ENCODE measurements at regions not wholly inside any gene's neighbourhood (a gene's known extent, or its start where the extent isn't known, plus 50 kb on each side); places are given as distances from the start of the nearest gene placed in this dataset.
"Not testable (repeated sequence)": the region's sequence is repeated elsewhere in the genome, so short reads cannot be mapped to it uniquely, and the experiment has no call there.

DNA sequence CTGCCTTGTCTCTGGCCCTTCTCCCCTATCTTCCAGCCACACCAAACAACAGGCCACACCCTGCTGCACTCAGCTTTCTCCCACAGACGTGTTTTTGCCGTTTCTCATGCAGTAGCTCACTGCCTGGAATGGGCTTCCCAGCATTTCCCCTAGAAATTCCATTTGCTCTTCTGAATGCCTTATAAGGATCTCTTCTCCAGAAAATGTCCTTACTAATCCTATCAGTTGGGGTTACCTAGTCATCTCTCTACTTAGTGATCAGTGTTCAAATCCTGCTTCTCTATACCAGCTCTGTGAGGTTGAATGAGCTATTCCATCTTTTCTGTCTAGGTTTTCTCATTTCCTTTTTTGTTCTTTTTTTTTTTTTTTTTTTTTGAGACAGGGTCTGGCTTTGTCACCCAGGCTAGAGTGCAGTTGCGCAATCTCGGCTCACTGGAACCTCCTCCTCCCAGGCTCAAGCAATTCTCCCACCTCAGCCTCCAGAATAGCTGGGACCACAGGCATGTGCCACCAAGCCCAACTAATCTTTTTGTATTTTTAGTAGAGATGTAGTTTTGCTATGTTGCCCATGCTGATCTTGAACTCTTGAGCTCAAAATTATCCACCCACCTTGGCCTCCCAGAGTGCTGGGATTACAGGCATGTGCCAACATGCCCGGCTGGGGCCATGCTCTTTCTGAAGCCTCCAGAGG is 98.2 kb upstream of the CHD2 start:
- TF ChIP-seq, protein P1, sequence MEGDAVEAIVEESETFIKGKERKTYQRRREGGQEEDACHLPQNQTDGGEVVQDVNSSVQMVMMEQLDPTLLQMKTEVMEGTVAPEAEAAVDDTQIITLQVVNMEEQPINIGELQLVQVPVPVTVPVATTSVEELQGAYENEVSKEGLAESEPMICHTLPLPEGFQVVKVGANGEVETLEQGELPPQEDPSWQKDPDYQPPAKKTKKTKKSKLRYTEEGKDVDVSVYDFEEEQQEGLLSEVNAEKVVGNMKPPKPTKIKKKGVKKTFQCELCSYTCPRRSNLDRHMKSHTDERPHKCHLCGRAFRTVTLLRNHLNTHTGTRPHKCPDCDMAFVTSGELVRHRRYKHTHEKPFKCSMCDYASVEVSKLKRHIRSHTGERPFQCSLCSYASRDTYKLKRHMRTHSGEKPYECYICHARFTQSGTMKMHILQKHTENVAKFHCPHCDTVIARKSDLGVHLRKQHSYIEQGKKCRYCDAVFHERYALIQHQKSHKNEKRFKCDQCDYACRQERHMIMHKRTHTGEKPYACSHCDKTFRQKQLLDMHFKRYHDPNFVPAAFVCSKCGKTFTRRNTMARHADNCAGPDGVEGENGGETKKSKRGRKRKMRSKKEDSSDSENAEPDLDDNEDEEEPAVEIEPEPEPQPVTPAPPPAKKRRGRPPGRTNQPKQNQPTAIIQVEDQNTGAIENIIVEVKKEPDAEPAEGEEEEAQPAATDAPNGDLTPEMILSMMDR (IDR thresholded peaks at IDR 0.05; ENCODE audit: control extremely low read depth, extremely low read depth, low read depth, missing control alignments) = no peak
- ChIA-PET POLR2A (interaction anchor here (0.6 to 1.1 kb wide), 5 partner anchors 80 to 656 kb away, joined by 3 to 9 read pairs (median 6); no protein-coding TSS in a partner anchor), CTCF (interaction anchor here (1.0 to 2.0 kb wide), 5 partner anchors 106 to 122 kb away, joined by 3 to 6 read pairs (median 5); no protein-coding TSS in a partner anchor)
- no peak for DNase-seq (ENCODE audit: extremely low spot score)

DNA sequence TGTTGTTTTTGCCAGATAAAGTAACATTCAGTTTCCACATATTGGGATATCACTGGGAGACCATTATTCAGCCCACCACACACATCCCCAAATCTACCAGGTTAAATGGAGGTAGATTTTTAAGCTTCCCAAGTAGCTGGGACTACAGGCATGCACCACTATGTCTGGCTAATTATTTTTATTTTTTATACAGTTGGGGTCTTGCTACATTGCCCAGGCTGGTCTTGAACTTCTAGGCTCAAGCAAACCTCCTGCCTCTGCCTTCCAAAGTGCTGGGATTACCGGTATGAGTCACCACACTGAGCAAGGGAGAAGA is 96.6 kb upstream of the CHD2 start:
- TF ChIP-seq, protein P1 (IDR thresholded peaks at IDR 0.05; ENCODE audit: control extremely low read depth, extremely low read depth, low read depth, missing control alignments) = no peak
- DNase-seq (ENCODE audit: extremely low spot score) = no peak
- CTCF ChIA-PET = interaction anchor here (1.0 to 1.5 kb wide), 5 partner anchors 67 to 118 kb away, joined by 3 to 8 read pairs (median 3); no protein-coding TSS in a partner anchor
- POLR2A ChIA-PET = interaction anchor here (1.5 kb wide), 1 partner anchor 97 kb away, joined by 3 read pairs; the partner anchor contains the start of gene CHD2

- ChIA-PET POLR2A (interaction anchor here (0.7 to 1.5 kb wide), 3 partner anchors 31 to 117 kb away, joined by 3 to 5 read pairs (median 3); partner anchors contain the start of gene CHD2), CTCF (interaction anchor here (1.0 to 1.5 kb wide), 7 partner anchors 66 to 117 kb away, joined by 3 to 8 read pairs (median 3); no protein-coding TSS in a partner anchor)
- TF ChIP-seq, protein P1 (IDR thresholded peaks at IDR 0.05; ENCODE audit: control extremely low read depth, extremely low read depth, low read depth, missing control alignments) = no peak
- peak; percentile 48 for DNase-seq (ENCODE audit: extremely low spot score)
Measured at GRCh38 chr15:92803852-92804609, 96.1 kb upstream of the CHD2 start.

DNA sequence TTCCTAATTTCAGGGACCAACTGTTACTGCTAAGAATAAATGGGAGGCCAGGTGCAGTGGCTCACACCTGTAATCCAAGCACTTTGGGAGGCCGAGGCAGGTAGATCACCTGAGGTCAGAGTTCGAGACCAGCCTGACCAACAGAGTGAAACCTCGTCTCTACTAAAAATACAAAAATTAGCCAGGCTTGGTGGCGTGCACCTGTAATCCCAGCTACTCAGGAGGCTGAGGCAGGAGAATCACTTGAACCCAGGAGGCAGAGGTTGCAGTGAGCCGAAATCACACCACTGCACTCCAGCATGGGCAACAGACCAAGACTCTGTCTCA is 95.6 kb upstream of the CHD2 start:
- DNase-seq (ENCODE audit: extremely low spot score) = not testable (repeated sequence)
- ChIA-PET POLR2A (interaction anchor here (0.7 to 1.5 kb wide), 3 partner anchors 32 to 116 kb away, joined by 3 to 5 read pairs (median 3); partner anchors contain the start of gene CHD2), CTCF (interaction anchor here (1.1 to 1.5 kb wide), 4 partner anchors 75 to 117 kb away, joined by 3 to 8 read pairs (median 3); no protein-coding TSS in a partner anchor)

DNA sequence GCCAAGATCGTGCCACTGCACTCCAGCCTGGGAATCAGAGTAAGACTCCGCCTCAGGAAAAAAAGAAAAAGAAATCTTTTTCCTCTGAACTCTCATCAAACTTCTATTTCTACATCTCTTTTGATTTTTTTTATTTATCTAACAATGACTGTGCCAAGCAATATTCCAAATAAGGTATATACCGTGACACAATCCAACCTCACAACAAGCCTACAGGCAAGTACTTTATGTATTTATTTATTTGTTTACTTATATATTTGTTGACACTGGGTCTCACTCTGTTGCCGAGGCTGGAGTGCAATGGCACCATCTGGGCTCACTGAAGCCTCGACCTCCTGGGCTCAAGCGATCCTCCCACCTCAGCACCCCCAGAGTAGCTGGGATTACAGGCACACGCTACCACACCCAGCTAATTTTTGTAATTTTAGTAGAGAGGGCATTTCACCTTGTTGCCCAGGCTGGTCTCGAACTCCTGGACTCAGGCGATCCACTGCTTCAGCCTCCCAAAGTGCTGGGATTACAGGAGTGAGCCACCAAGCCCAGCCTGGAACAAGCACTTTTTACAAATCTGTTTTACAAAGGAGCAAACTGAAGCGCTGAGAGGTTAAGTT is 94.9 kb upstream of the CHD2 start:
- no peak for DNase-seq (ENCODE audit: extremely low spot score)
- POLR2A ChIA-PET = interaction anchor here (0.7 to 0.9 kb wide), 2 partner anchors 95 to 116 kb away, joined by 3 read pairs; partner anchors contain the start of gene CHD2
- TF ChIP-seq, protein P1 (IDR thresholded peaks at IDR 0.05; ENCODE audit: control extremely low read depth, extremely low read depth, low read depth, missing control alignments) = no peak
- CTCF ChIA-PET = interaction anchor here (1.0 to 2.3 kb wide), 9 partner anchors 8 to 113 kb away, joined by 3 to 19 read pairs (median 3); no protein-coding TSS in a partner anchor

DNA sequence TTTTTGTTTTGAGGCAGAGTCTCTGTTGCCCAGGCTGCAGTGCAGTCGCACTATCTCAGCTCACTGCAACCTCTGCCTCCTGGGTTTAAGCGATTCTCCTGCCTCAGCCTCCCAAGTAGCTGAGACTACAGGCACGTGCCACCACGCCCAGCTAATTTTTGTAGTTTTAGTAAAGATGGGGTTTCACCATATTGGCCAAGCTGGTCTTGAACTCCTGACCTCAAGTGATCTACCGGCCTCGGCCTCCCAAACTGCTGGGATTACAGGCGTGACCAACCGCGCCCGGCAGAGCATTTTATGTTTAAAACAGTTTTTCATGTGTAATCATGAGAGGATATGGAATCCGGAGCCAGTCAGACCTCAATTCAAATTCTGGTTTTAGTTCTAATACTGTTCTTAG is 94.0 kb upstream of the CHD2 start:
- POLR2A ChIA-PET = interaction anchor here (0.9 to 1.2 kb wide), 2 partner anchors 94 to 116 kb away, joined by 3 to 4 read pairs; partner anchors contain the start of gene CHD2
- CTCF ChIA-PET = interaction anchor here (1.0 to 2.3 kb wide), 7 partner anchors 9 to 112 kb away, joined by 3 to 19 read pairs (median 4); no protein-coding TSS in a partner anchor
- DNase-seq (ENCODE audit: extremely low spot score) = not testable (repeated sequence)

DNA sequence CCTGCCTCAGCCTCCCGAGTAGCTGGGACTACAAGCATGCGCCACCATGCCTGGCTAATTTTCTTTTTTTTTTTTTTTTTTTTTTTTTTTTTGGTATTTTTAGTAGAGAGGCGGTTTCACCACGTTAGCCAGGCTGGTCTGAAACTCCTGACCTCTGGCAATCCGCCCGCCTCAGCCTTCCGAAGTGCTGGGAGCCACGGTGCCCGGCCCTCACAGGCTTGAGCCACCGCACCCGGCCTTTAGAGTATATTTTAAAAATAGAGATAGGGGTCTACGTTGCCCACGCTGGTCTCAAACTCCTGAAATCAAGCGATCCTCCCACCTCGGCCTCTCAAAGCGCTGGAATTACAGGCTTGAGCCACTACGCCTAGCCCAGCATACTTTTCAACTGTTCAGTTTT is 93.4 kb upstream of the CHD2 start:
- ChIA-PET POLR2A (interaction anchor here (1.2 kb wide), 1 partner anchor 115 kb away, joined by 4 read pairs; no protein-coding TSS in a partner anchor), CTCF (interaction anchor here (2.3 to 5.4 kb wide), 2 partner anchors 10 to 109 kb away, joined by 19 to 104 read pairs; no protein-coding TSS in a partner anchor)
- TF ChIP-seq, protein P1 (IDR thresholded peaks at IDR 0.05; ENCODE audit: control extremely low read depth, extremely low read depth, low read depth, missing control alignments) = no peak
- no peak for DNase-seq (ENCODE audit: extremely low spot score)

Measured in GM10248 (cell line).